NCI-H2227 treated with DMSO at 0.1 percent for 48 hours (cell line): ENCODE measurements at regions not wholly inside any gene's neighbourhood (a gene's known extent, or its start where the extent isn't known, plus 50 kb on each side); places are given as distances from the start of the nearest gene placed in this dataset.
"Not testable (repeated sequence)": the region's sequence is repeated elsewhere in the genome, so short reads cannot be mapped to it uniquely, and the experiment has no call there.

ENCODE experiments used
- DNase-seq: peaks from one replicate; lab custom pipeline; 2025; lab: John Stamatoyannopoulos, UW

DNA sequence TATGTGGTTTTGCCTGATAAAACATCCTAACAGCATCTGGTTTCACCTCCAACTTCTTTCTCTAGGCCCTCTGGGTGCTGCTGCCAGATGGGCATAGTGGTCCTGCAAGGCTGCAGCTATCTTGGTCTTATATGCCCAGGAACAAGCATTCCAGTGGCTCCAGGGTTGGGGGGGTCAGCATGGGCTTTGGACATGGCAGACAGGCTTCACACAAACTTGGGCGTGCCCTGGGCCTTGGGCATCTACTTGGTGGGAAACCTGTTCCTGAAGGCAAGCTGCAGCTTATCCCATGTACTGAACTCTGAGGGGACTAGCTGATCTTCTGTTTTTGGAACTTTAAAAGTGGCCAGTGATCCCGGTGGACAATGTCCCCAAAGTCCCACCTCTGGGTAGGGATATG lies 54.9 kb upstream of the ZNF678 start:
- no peak for DNase-seq

DNA sequence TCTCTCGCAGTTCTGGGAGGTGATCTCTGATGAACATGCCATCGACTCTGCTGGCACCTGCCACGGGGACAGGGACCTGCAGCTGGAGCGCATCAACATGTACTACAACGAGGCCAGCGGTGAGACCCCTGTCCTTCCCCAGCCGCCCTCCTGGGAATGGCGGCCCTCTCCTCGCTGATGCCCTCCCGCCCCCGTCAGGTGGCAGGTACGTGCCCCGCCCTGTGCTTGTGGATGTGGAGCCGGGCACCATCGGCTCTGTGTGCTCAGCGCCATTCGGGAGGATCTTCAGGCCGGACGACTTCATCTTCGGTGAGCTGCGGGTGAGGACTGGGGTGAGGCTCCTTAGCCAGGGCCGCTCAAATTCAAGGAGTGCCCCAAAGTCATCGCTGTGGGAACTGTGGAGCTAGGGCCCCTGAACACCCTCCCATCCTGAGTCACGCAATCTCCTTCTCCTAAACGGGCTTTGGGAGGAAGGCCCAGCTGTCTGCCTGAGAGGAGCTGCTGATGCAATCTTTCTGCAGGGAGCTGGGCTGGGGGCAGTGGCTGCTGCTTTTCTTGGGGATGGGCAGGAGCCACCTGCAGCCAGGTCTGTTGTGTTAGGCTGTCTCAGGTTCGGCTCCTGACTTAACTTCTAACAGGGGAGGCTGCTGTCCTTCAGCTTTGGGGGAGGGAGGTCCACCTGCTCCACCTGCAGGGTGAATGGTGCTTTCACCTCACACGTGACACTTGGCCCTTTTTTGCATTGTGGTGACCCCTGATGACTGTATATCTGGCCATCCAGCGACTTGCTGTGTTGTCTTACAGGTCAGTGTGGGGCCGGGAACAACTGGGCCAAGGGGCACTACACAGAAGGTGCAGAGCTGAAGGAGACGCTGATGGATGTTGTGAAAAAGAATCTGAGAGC lies 56.6 kb upstream of the ZNF678 start:
- not testable (repeated sequence) for DNase-seq

DNA sequence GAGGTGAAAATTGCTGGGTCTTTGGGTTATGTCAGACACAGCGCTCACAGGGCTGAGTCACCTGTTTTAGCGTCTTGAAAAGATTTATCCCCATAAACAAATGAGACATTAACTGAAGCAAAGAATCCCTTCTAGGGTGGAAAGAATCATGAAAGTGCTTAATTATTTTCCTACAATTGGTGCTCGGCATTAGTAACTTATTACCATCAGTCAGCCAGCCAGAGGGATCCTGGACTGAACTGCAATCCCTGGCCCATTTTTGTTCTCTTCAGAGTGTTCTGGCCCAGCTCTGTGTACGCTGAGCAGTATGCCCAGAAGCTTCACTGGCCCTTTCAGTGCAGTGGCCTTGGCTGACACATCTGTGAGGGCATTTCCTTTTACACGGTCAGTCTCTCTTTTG lies 67.3 kb upstream of the ZNF678 start:
- DNase-seq, result not testable (repeated sequence)

DNA sequence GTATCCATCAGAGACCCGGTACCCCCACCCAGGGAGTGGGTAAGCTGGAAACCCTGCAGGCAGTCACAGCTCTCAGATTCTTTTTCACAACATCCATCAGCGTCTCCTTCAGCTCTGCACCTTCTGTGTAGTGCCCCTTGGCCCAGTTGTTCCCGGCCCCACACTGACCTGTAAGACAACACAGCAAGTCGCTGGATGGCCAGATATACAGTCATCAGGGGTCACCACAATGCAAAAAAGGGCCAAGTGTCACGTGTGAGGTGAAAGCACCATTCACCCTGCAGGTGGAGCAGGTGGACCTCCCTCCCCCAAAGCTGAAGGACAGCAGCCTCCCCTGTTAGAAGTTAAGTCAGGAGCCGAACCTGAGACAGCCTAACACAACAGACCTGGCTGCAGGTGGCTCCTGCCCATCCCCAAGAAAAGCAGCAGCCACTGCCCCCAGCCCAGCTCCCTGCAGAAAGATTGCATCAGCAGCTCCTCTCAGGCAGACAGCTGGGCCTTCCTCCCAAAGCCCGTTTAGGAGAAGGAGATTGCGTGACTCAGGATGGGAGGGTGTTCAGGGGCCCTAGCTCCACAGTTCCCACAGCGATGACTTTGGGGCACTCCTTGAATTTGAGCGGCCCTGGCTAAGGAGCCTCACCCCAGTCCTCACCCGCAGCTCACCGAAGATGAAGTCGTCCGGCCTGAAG lies 69.3 kb upstream of the ZNF678 start:
- not testable (repeated sequence) for DNase-seq

DNA sequence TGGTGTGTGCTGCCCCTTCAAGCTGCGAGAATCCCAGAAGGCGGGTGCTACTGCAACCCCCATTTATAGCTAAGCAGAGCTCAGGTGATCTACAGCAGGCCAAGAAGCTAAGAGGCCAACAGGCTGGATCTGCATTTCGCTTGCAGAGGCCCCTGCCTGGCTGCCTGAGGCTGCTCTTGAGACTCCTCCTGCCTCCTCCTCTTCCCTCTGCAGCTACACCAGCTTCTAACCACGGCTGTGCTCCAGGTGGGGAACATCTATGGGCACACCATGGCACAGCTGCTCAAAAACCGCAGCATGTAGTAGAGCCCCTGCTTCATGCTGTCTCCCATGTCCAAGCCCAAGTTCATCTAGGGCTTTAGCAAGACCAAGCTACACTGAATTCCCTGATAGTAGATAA lies 72.9 kb upstream of the ZNF678 start:
- DNase-seq, result no peak

DNA sequence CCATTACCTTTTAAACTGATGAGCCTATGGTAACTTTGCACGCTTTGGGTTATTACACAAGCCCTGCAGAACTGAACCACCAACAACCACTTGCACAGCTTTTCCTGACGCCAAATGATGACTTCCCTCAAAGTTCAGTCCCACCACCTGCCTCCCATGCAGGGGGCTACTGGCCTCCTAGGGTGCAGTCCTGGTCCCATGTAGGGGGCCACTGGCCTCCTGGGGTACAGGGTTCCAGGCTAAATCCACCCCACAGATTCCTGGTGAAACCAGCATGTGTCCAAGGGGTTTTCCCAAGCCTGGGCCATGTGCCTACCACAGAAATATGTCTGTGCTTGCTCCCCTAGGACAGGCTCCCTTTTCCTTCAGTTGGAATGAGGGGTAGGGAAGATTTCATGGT lies 73.4 kb upstream of the ZNF678 start:
- no peak for DNase-seq

DNA sequence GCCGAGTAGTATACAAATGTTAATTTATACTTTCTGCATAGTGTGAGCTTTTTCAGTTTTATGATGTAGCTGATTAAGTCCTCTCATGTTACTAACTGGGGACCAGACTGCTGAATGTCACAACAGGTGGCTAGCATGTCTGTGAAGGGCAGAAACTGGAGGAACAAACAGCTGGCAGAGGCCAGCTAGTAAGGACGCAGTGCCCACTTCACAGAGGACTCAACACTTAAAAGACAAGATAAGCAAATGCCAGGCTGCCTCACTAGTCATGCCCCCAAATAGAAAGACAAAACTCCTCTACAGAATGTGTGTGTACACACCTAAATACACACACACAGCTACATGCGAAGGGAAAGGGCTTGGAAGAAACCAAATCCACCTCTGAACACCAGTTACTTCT lies 73.8 kb upstream of the ZNF678 start:
- no peak for DNase-seq

DNA sequence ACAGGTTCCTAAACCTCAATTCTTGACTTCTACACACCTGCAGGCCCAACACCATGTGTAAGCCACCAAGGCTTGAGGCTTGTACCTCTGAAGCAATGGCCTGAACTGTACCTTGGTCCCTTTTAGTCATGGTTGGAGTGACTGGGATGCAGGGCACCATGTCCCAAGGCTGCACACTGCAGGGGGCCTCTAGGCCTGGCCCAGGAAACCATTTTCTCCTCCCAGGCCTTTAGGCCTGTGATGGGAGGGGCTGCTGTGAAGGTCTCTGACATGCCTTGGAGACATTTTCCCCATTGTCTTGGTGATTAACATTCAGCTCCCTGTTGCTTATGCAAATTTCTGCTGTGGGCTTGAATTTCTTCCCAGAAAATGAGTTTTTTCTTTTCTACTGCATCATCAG lies 75.8 kb upstream of the ZNF678 start:
- DNase-seq, result no peak

DNA sequence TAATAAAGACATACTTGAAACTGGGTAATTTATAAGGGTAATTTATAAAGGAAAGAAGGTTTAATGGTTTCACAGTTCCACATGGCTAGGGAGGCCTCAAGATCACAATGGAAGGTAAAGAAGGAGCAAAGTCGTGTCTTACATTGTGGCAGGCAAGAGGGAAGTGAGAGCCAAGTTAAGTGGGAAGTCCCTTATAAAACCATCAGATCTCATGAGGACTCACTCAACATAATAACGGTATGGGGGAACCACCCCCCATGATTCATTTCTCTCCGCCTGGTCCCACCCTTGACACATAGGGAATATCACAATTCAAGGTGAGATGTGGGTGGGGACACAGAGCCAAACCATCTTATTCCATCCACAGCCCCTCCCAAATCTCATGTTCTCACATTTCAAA lies 76.8 kb upstream of the ZNF678 start:
- DNase-seq, result no peak

DNA sequence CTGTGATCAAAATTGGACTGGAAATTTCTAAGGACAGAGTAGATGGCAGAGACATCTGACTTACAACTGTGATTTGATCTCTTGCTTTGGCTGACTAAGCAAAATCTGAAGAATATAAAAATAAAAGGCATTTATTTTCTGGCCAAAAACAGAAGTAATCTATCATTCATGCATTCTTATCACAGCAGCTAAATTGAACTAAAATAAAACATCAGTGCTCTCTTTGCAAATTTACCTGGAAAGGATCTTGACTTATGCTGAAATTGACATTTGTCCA lies 81.4 kb upstream of the ZNF678 start:
- DNase-seq, result no peak

DNA sequence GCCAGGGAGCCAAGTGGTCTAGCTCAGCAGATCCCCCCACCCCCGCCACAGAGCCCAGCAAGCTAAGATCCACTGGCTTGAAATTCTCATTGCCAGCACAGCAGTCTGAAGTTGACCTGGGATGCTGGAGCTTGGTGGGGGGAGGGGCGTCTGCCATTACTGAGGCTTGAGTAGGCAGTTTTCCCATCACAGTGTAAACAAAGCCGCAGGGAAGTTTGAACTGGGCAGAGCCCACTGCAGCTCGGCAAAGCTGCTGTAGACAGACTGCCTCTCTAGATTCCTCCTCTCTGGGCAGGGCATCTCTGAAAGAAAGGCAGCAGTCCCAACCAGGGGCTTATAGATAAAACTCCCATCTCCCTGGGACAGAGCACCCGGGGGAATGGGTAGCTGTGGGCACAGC lies 89.3 kb upstream of the ZNF678 start:
- DNase-seq, result not testable (repeated sequence)

DNA sequence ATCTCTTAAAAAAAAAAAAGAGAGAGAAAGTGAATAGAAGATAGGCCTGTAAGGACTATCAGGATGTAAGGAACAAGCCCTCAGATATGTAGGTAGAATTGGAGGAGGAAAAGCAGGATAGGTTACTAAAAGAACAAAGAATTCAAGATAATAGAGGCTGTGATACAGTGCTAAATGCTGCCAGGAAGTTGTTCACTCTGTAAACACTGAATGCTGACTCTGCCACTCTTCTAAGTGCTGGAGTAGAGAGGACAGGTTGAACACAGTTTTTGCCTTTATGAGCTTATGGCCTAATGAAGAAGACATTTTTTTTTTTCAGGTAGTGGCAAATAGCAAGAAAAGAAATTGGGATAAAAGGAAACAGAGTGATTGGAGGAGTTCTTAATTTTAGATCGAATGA lies 90.6 kb upstream of the ZNF678 start:
- DNase-seq, result no peak

DNA sequence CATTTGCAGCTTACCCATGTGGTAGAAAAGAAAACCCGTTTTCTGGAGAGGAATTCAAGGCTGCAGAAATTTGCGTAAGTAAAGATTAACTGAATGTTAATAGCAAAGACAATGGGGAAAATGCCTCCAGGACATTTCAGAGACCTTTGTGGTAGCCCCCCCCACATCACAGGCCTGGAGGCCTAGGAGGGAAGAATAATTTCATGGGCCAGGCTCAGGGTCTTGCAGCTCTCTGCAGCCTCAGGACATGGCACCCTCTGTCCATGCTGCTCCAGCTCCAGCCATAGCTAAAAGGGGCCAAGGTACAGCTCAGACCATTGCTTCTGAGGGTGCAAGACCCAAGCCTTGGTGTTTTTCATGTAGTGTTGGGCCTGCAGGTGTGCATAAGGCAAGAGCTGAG lies 92.7 kb upstream of the ZNF678 start:
- no peak for DNase-seq

DNA sequence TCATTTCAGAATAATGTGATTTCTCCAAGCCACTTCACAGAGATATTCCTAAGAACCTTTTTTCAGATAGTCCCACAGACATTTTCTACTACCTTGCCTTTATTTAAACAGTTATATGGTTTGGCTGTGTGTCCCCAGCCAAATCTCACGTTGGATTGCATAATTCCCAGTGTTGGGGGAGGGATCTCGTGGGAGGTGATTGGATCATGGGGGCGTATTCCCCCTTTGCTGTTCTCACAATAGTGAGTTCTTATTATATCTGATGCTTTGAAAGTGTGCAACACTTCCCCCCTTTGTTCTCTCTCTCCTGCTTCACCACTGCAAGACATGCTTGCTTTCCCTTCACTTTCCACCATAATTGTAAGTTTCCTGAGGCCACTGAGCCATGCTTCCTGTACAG lies 93.6 kb upstream of the ZNF678 start:
- DNase-seq, result no peak

DNA sequence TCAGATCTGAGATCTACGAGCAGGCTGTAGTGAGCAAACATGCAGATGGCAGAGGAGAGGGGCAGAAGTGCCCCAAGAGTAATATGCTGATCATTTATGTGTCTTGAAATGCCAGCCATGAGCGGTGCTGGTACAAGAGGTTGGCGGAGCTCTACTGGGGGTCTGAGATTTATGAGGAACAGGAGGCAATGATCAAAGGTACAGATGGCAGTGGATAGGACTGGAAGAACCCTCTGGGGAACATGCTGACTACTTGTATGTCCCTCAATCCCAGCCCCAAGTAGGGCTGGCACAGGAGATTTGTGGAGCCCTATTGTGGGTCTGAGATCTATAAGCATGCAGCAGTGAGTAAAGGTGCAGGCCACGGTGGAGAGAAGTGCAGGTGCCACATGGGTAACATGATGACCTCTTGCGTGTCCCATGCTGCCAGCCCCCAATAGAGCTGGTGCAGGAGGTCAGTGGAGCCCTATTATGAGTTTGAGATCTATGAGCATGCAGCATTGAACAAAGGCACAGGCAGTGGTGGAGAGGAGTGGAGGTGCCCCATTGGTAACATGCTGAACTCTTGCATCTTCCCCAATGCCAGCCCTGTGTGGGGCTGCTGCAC lies 97.2 kb upstream of the ZNF678 start:
- DNase-seq, result no peak

DNA sequence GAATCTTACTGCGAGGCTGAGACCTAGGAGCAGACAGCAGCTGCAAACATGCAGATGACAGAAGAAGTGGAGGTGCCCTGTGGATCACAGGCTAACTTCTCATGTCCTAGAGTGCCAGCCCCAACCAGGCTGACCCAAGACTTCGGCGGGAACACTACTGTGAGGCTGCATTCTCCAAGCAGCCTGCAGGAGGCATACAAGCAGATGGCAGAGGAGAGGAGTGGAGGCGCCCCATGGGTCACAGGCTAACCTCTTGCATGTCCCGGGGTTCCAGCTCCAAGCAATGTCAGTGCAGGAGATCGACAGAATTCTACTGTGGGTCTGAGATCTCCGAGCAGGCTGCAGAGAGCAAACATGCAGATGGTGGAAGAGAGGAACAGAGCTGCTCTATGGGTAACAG lies 98.1 kb upstream of the ZNF678 start:
- no peak for DNase-seq

DNA sequence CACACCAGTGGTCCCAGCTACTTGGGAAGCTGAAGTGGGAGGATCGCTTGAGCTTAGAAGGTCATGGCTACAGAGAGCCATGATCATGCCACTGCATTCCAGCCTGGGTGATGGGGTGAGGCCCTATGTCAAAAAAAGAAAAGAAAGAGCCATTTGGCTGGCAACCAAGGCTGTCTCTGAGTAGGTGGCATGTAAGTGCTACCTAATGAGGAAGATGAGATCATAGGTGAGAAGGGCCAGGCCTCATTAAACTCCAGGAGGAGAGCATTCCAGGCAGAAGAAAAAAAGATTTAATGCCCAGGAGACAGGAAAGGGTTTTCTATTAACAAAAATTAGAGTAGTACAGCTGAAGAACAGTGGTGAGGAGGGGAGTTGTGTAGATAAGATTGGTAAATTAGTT lies 103.4 kb upstream of the ZNF678 start:
- DNase-seq, result no peak

DNA sequence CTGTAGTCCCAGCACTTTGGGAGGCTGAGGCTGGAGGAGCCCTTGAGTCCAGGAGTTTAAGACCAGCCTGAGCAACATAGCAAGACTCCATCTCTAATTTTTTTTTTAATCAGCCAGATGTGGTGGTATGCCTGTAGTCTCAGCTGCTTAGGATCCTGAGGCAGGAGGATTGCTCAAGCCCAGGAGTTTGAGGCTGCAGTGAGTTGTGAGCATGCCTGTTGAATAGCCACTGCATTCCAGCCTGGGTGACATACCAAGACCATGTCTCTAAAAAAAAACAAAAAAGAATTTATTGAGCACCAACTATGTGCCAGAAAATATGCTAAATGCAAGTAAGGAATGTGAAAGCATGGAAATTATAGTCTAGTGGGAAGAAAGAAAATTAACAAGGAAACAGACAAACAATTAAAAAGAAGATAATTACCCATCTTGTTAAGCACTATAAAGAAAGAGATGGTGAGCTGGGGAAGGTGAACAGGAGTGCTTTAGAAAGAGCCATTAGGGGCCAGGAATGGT lies 104.0 kb upstream of the ZNF678 start:
- DNase-seq, result no peak

DNA sequence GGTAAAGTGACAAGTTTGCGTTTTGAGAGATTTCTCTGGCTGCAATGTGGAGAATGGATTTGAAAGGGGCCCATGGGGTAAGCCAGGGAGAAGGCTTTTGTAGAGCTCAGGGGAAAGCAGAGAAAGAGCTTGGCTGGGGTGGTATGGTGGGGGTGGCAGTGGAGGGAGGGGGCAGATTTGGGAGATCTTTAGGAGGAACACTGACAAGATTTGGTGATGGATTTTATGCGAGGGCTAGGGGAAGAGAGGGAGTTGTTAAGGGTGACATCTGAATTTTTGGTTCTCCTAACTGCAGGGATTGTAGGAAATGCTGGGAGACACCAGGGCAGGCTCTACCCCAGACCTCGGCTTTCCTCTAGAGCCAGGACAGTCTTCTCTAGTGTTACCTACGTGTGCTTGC lies 108.7 kb upstream of the ZNF678 start:
- DNase-seq, result no peak

DNA sequence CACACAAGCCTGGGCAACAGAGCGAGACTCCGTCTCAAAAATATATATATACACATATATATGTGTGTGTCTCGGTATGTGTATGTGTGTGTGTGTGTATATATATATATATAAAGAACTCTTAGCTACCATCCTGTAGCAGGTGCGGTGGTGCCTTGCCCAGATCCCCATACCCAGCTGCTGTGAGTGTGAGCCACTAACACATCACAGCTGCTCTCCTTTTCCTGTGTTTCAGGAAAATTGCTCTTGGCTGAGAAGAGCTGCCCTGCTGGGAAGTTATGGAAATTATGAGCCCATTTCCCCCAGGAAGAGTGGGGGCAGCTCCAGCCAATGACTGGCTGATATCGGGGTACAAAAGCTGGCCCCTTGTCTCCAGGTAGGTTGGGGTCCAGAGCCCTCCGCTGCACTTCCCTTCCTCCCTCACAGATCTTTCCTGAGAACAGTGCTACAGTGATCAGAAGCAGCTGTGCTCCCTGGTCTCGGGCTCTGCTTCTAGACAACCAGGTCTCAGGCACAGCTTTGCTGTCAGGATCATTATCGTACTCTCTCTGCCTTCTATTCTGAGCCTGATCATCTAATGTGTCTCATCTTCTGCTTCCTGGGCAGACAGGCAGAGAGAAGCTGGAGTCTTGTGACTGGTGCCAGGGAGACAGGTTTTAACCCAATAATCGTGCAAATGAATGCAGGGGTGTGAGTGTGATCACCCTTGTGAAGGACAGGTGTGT lies 109.6 kb upstream of the ZNF678 start:
- DNase-seq, result no peak

DNA sequence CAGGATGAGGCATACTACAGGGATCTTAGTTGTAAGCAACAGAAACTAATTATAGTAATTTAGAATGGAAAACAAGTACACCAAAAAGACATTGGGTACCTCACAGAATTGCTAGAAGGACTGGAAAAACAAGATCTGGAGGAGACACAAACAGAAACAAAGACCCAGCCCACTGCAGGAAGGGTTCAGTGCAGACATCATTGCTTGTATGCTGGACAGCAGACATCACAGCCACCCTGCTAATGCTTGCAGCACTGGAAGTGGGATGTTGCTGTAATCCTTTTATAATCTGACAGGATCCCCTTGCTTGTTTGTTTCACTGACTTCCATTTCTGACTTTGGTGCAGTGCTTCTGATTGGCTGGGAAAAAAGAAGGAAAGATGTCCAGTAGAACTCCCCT lies 111.4 kb upstream of the ZNF678 start:
- no peak for DNase-seq

DNA sequence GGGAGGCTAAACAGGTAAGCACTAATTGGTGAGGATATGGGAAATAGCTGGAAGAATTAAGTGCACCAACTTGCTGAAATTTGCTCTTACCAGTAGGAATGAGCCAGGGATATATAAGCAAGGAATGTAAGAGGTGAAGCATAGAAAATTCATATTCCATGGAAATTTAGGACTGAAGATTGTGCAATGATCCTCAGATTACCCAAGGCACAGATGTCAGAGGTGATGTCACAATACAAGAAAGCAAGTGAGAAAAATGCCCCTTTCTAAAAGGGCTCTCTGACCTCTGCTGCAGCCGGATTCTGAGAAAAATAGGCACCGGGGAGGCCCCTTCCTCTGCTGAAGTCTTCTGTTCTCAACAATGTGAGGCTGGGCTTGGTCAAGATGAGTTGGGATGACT lies 112.3 kb upstream of the ZNF678 start:
- no peak for DNase-seq

DNA sequence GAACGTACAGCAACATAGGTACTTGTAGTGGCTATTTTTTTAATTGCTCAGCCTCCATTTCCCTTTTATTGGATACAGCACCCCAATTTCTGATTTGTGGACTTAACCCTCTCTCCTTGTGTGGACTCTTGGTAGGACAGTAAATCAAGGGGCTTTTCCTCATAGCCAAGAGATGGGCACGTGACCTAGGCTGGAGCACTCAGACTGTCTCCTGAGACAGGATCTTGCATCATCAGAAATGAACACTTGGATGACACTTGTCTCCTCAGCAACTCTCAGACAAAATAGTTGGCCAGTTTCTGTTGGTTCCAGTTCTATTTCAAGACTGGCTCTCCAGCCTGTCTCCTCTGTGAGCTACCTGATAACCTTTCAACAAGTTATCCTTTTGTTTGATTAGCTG lies 112.9 kb upstream of the ZNF678 start:
- DNase-seq, result no peak
